ENCODE measurements at regions not wholly inside any gene's neighbourhood (a gene's known extent, or its start where the extent isn't known, plus 50 kb on each side); places are given as distances from the start of the nearest gene placed in this dataset.

GRCh38 chr20:48205281-48205782 is 420.1 kb upstream of the SULF2 start:
- DNase-seq (ENCODE audit: low spot score) = no peak

- DNase-seq (ENCODE audit: low spot score) = no peak
Observed at GRCh38 chr20:48204499-48204898, 419.2 kb upstream of the SULF2 start.

GRCh38 chr20:48203252-48203651 is 418.0 kb upstream of the SULF2 start:
- no peak for DNase-seq (ENCODE audit: low spot score)

- no peak for DNase-seq (ENCODE audit: low spot score)
Observed at GRCh38 chr20:48202334-48203113, 417.2 kb upstream of the SULF2 start.

- no peak for DNase-seq (ENCODE audit: low spot score)
Observed at GRCh38 chr20:48201885-48202284, 416.6 kb upstream of the SULF2 start.

- DNase-seq (ENCODE audit: low spot score) = no peak
Observed at GRCh38 chr20:48201188-48201587, 415.9 kb upstream of the SULF2 start.

GRCh38 chr20:48198929-48199451 is 413.7 kb upstream of the SULF2 start:
- DNase-seq (ENCODE audit: low spot score) = no peak

GRCh38 chr20:48197066-48197465 is 411.8 kb upstream of the SULF2 start:
- no peak for DNase-seq (ENCODE audit: low spot score)

GRCh38 chr20:48196486-48196885 is 411.2 kb upstream of the SULF2 start:
- no peak for DNase-seq (ENCODE audit: low spot score)

- no peak for DNase-seq (ENCODE audit: low spot score)
Observed at GRCh38 chr20:48196001-48196400, 410.7 kb upstream of the SULF2 start.

GRCh38 chr20:48195121-48195870 is 410.0 kb upstream of the SULF2 start:
- no peak for DNase-seq (ENCODE audit: low spot score)

- DNase-seq (ENCODE audit: low spot score) = no peak
Observed at GRCh38 chr20:48194583-48194982, 409.3 kb upstream of the SULF2 start.

- DNase-seq (ENCODE audit: low spot score) = no peak
Observed at GRCh38 chr20:48193627-48194425, 408.5 kb upstream of the SULF2 start.

- no peak for DNase-seq (ENCODE audit: low spot score)
Observed at GRCh38 chr20:48192109-48192508, 406.8 kb upstream of the SULF2 start.

- DNase-seq (ENCODE audit: low spot score) = no peak
Observed at GRCh38 chr20:48191200-48191599, 405.9 kb upstream of the SULF2 start.

GRCh38 chr20:48190757-48191156 is 405.5 kb upstream of the SULF2 start:
- DNase-seq (ENCODE audit: low spot score) = no peak

GRCh38 chr20:48189181-48189580 is 403.9 kb upstream of the SULF2 start:
- no peak for DNase-seq (ENCODE audit: low spot score)

- DNase-seq (ENCODE audit: low spot score) = no peak
Observed at GRCh38 chr20:48187851-48188250, 402.6 kb upstream of the SULF2 start.

GRCh38 chr20:48186915-48187314 is 401.6 kb upstream of the SULF2 start:
- DNase-seq (ENCODE audit: low spot score) = no peak

- DNase-seq (ENCODE audit: low spot score) = no peak
Observed at GRCh38 chr20:48186447-48186846, 401.2 kb upstream of the SULF2 start.

GRCh38 chr20:48184229-48184628 is 398.9 kb upstream of the SULF2 start:
- no peak for DNase-seq (ENCODE audit: low spot score)

GRCh38 chr20:48181261-48181935 is 396.1 kb upstream of the SULF2 start:
- DNase-seq (ENCODE audit: low spot score) = no peak
